ENCODE measurements at regions not wholly inside any gene's neighbourhood (a gene's known extent, or its start where the extent isn't known, plus 50 kb on each side); places are given as distances from the start of the nearest gene placed in this dataset.

DNA sequence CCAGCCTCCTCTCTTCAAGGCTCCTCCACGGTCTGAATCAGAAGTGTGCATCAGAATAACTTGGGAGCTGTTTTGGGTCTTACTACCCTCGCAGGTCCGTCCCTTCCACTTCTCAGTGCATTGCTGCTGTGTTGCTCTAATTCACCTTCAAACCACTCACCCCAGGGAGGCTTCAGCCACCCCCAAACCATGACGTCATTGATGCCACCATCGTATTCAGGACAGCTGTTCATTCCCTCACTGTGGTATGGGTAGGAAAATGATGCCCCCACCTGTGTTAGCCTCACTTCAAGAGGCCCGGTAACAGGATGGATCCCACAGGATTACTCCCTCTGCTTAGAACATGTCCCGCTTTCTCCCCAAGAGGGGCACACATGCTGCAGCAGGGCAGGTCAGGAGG, 1005.7 kb downstream of the UQCRFS1 start:
- TF ChIP-seq, protein P1, sequence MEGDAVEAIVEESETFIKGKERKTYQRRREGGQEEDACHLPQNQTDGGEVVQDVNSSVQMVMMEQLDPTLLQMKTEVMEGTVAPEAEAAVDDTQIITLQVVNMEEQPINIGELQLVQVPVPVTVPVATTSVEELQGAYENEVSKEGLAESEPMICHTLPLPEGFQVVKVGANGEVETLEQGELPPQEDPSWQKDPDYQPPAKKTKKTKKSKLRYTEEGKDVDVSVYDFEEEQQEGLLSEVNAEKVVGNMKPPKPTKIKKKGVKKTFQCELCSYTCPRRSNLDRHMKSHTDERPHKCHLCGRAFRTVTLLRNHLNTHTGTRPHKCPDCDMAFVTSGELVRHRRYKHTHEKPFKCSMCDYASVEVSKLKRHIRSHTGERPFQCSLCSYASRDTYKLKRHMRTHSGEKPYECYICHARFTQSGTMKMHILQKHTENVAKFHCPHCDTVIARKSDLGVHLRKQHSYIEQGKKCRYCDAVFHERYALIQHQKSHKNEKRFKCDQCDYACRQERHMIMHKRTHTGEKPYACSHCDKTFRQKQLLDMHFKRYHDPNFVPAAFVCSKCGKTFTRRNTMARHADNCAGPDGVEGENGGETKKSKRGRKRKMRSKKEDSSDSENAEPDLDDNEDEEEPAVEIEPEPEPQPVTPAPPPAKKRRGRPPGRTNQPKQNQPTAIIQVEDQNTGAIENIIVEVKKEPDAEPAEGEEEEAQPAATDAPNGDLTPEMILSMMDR (conservative IDR thresholded peaks at IDR 0.05; ENCODE audit: low read depth, low read length) = no peak
- no peak for TF ChIP-seq EZH2 (IDR thresholded peaks at IDR 0.05; ENCODE audit: borderline replicate concordance, low read depth, low read length, poor library complexity, severe bottlenecking)
